LNCAP (cell line): ENCODE measurements at regions not wholly inside any gene's neighbourhood (a gene's known extent, or its start where the extent isn't known, plus 50 kb on each side); places are given as distances from the start of the nearest gene placed in this dataset.

Experiments
- TF ChIP-seq, protein P1 (sequence below): fragments of 450-650 bp; IDR thresholded peaks from 2 replicates; pipeline ENCODE4 v1.5.1; 2017; ENCODE audit warnings: mild to moderate bottlenecking

DNA sequence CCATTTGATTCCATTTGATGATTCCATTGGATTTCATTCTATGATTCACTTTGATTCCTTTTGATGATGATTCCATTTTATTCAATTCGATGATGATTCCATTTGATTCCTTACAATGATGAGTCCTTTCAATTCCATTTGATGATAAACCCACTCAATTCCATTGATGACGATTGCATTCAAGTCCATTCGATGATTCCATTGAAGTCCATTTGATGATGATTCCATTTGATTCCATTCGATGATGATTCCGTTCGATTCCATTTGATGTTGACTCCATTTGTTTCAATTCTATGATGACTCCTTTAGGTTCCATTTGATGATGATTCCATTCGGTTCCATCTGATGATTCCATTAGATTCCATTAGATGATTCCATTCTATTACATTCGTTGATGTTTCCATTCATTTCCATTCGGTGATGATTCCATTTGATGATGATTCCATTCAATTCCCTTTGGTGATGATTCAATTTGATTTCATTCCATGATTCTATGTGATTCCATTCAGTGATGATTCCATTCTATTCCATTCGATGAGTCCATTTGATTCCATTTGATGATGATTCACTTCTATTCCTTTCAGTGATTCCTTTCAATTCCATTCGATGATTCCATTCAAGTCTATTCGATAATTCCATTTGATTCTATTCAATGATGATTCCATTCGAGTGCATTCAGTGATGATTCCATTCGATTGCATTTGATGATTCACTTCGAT lies 1106.0 kb downstream of the RPIA start:
- TF ChIP-seq, protein P1, sequence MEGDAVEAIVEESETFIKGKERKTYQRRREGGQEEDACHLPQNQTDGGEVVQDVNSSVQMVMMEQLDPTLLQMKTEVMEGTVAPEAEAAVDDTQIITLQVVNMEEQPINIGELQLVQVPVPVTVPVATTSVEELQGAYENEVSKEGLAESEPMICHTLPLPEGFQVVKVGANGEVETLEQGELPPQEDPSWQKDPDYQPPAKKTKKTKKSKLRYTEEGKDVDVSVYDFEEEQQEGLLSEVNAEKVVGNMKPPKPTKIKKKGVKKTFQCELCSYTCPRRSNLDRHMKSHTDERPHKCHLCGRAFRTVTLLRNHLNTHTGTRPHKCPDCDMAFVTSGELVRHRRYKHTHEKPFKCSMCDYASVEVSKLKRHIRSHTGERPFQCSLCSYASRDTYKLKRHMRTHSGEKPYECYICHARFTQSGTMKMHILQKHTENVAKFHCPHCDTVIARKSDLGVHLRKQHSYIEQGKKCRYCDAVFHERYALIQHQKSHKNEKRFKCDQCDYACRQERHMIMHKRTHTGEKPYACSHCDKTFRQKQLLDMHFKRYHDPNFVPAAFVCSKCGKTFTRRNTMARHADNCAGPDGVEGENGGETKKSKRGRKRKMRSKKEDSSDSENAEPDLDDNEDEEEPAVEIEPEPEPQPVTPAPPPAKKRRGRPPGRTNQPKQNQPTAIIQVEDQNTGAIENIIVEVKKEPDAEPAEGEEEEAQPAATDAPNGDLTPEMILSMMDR: no peak

DNA sequence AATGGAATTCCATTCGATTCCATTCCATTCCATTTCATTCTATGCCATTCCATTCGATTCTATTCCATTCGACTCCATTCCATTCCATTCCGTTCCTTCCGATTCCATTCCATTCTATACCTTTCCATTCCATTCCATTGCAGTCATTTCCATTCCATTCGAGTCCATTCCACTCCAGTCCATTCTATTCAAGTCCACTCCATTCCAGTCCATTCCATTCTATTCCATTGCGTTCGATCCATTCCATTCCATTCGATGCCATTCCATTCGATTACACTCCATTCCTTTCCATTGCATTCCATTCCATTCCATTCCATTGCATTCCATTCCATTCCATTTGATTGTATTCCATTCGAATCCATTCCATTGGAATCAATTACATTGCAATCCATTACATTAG lies 1119.8 kb downstream of the RPIA start:
- TF ChIP-seq, protein P1: no peak

DNA sequence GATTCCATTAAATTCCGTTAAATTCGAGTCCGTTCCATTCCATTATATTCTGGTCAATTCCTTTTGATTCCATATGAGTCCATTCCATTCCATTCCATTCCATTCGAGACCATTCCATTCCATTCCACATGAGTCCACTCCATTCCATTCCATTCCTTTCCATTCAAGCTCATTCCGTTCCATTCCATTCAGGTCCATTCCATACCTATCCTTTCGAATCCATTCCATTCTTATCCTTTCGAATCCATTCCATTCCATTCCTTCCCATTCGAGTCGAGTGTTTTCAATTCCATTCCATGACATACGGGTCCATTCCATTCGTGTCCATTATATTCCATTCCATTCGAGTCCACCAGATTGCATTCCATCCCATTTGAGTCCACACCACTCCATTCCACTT lies 1127.4 kb downstream of the RPIA start:
- TF ChIP-seq, protein P1: no peak

DNA sequence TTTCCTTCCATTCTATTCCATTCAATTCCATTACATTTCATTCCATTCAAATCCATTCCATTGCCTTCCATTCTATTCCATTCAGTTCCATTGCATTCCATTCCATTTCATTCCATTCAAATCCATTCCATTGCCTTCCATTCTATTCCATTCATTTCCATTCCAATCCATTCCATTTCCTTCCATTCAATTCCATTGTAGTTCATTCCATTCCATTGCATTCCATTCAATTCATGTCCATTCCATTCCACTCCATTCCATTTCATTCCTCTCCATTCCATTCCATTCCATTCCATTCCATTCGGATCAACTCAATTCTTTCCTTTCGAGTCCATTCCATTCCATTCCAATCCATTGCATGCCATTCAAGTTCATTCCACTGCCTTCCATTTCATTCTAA lies 1128.3 kb downstream of the RPIA start:
- TF ChIP-seq, protein P1: no peak

DNA sequence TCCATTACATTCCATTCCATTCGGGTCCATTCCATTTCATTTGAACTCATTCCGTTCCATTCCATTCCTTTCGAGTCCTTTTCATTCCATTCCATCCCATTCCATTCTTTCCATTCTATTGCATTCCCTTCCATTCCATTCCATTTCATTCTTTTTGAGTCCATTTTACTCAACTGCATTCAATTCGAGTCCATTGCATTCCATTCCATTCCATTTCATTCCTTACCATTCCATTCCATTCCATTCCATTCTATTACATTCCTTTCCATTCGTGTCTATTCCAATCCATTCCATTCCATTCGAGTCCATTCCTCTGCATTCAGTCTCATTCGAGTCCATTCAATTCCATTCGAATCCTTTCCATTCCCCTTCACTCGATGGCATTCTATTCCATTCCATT lies 1128.8 kb downstream of the RPIA start:
- TF ChIP-seq, protein P1: no peak

DNA sequence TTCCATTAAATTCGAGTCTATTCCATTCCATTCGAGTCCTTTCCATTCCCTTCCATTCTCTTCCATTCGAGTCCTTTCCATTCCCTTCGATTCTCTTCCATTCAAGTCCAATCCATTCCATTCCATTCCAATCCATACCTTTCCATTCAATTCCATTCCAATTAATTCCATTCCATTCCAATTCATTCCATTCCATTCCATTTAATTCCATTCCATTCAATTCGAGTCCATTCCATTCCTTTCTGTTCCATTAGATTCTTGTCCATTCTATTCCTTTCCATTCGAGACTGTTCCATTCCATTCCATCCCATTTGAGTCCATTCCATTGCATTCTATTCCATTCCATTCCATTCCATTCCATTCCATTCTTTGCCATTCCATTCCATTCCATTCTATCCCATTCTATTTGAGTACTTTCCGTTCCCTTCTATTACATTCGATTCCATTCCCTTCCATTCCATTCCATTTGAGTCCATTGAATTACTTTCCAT lies 1130.0 kb downstream of the RPIA start:
- TF ChIP-seq, protein P1: no peak

DNA sequence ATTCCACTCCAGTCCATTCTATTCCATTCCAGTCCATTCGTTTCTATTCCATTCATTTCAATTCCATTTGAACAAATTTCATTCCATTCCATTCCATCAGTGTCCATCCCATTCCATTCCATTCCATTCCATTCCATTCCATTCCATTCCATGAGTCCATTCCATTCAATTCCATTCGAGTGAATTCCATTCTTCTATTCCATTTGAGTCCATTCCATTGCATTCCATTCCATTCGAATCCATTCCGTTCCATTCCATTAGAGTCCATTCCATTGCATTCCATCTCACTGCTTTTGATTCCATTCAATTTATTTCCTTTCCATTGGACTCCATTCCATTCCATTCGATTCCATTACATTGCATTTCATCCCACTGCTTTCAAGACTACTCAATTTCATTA lies 1132.1 kb downstream of the RPIA start:
- TF ChIP-seq, protein P1: no peak

DNA sequence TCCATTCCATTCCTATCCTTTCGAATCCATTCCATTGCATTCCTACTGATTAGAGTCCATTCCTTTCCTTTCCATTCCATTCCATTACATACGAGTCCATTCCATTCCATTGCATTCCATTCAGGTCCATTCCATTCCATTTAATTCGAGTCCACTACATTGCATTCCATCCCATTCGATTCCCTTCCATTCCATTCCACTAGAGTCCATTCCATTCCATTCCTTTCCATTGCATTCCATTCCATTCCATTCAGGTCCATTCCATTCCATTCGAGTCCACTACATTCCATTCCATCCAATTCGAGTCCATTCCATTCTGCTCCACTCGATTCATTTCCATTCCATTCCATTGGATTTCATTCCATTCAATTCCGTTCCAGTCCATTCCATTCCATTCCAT lies 1133.6 kb downstream of the RPIA start:
- TF ChIP-seq, protein P1: no peak
